ENCODE measurements at regions not wholly inside any gene's neighbourhood (a gene's known extent, or its start where the extent isn't known, plus 50 kb on each side); places are given as distances from the start of the nearest gene placed in this dataset.

- TF ChIP-seq EZH2 (IDR thresholded peaks at IDR 0.05; ENCODE audit: insufficient read depth, poor library complexity, severe bottlenecking) (no peak), EZH2phosphoT487 (IDR thresholded peaks at IDR 0.05; ENCODE audit: insufficient read depth, low read depth) (no peak)
- H3F3A ChIP-seq (ENCODE audit: insufficient read depth), result no peaks in the 10 kb centered on the region
- no peaks in the 10 kb centered on the region for H4K20me1 ChIP-seq (ENCODE audit: insufficient read depth)
- WGBS, 2 experiments (ENCODE audit: low coverage in 1 of 2, low lambda C conversion rate in 2 of 2, missing lambda C conversion rate in 2 of 2), result 82 to 85% methylated on average over 5 of the region's 5 CpGs
- in situ Hi-C loops (cut with MboI), result no loop called here
- no peak overlapping the region for H3K4me2 ChIP-seq (ENCODE audit: unreplicated experiment)
- H3K4me3 ChIP-seq, result no peak overlapping the region
- no peaks in the 10 kb centered on the region for H3K36me3 ChIP-seq (ENCODE audit: low read depth)
- H3K9ac ChIP-seq, result no peak overlapping the region
- no peak for DNase-seq
- no peaks in the 10 kb centered on the region for H3K9me2 ChIP-seq (ENCODE audit: insufficient read depth)
- no peaks in the 10 kb centered on the region for H3K9me3 ChIP-seq (ENCODE audit: low read depth)
- H3K27me3 ChIP-seq (replicated peaks; ENCODE audit: insufficient read depth), result no peaks in the 10 kb centered on the region; the same call in 1 of the 2 replicates
- H3K27ac ChIP-seq, result no peak overlapping the region
- no peak overlapping the region for H2AFZ ChIP-seq
- H3K79me2 ChIP-seq (ENCODE audit: insufficient read depth), result no peaks in the 10 kb centered on the region
- no peaks in the 10 kb centered on the region for H3K4me1 ChIP-seq (ENCODE audit: insufficient read depth)
Observed at GRCh38 chr5:124480964-124481363, 265.5 kb downstream of the ZNF608 start.

- no peak overlapping the region for H2AFZ ChIP-seq
- H3K27ac ChIP-seq, result no peak overlapping the region
- WGBS, 2 experiments (ENCODE audit: low coverage in 1 of 2, low lambda C conversion rate in 2 of 2, missing lambda C conversion rate in 2 of 2), result 77 to 86% methylated on average over 1 of the region's 1 CpG
- in situ Hi-C loops (cut with MboI), result no loop called here
- H3K4me2 ChIP-seq (ENCODE audit: unreplicated experiment), result no peak overlapping the region
- H3K9me2 ChIP-seq (ENCODE audit: insufficient read depth), result no peaks in the 10 kb centered on the region; the same call in 1 of the 2 replicates
- H4K20me1 ChIP-seq (ENCODE audit: insufficient read depth), result no peaks in the 10 kb centered on the region
- no peaks in the 10 kb centered on the region for H3K4me1 ChIP-seq (ENCODE audit: insufficient read depth)
- peaks cover 2% of the 10 kb centered on the region; the same call in 1 of the 2 replicates for H3K27me3 ChIP-seq (replicated peaks; ENCODE audit: insufficient read depth)
- DNase-seq, result no peak
- no peaks in the 10 kb centered on the region for H3F3A ChIP-seq (ENCODE audit: insufficient read depth)
- no peak for TF ChIP-seq EZH2phosphoT487 (IDR thresholded peaks at IDR 0.05; ENCODE audit: insufficient read depth, low read depth)
- TF ChIP-seq EZH2 (IDR thresholded peaks at IDR 0.05; ENCODE audit: insufficient read depth, poor library complexity, severe bottlenecking), result no peak
- H3K9ac ChIP-seq, result no peak overlapping the region
- H3K4me3 ChIP-seq, result no peak overlapping the region
- no peaks in the 10 kb centered on the region for H3K9me3 ChIP-seq (ENCODE audit: low read depth)
- no peaks in the 10 kb centered on the region for H3K36me3 ChIP-seq (ENCODE audit: low read depth)
- no peaks in the 10 kb centered on the region for H3K79me2 ChIP-seq (ENCODE audit: insufficient read depth)
Observed at GRCh38 chr5:124480022-124480421, 266.4 kb downstream of the ZNF608 start.

- 32 to 38% methylated on average over 1 of the region's 1 CpG for WGBS, 2 experiments (ENCODE audit: low coverage in 1 of 2, low lambda C conversion rate in 2 of 2, missing lambda C conversion rate in 2 of 2)
Observed at GRCh38 chr5:124478264-124478663, 268.2 kb downstream of the ZNF608 start.

GRCh38 chr5:124477577-124477976 lies 268.9 kb downstream of the ZNF608 start:
- Histone ChIP-seq H4K20me1 (ENCODE audit: insufficient read depth) (no peaks in the 10 kb centered on the region), H3K9ac (no peak overlapping the region), H3K27me3 (replicated peaks; ENCODE audit: insufficient read depth) (peaks cover 7% of the 10 kb centered on the region; the same call in 1 of the 2 replicates), H3K9me3 (ENCODE audit: low read depth) (no peaks in the 10 kb centered on the region), H2AFZ (no peak overlapping the region), H3K79me2 (ENCODE audit: insufficient read depth) (no peaks in the 10 kb centered on the region), H3K4me2 (ENCODE audit: unreplicated experiment) (no peak overlapping the region), H3F3A (ENCODE audit: insufficient read depth) (no peaks in the 10 kb centered on the region), H3K9me2 (ENCODE audit: insufficient read depth) (no peaks in the 10 kb centered on the region; the same call in 1 of the 2 replicates), H3K4me3 (no peak overlapping the region), H3K27ac (no peak overlapping the region), H3K36me3 (ENCODE audit: low read depth) (no peaks in the 10 kb centered on the region), H3K4me1 (ENCODE audit: insufficient read depth) (no peaks in the 10 kb centered on the region)
- 23 to 30% methylated on average over 2 of the region's 2 CpGs for WGBS, 2 experiments (ENCODE audit: low coverage in 1 of 2, low lambda C conversion rate in 2 of 2, missing lambda C conversion rate in 2 of 2)
- DNase-seq, result no peak
- in situ Hi-C loops (cut with MboI), result no loop called here
- no peak for TF ChIP-seq EZH2phosphoT487 (IDR thresholded peaks at IDR 0.05; ENCODE audit: insufficient read depth, low read depth)
- no peak for TF ChIP-seq EZH2 (IDR thresholded peaks at IDR 0.05; ENCODE audit: insufficient read depth, poor library complexity, severe bottlenecking)

More at GRCh38 chr5:124478264-124478663, 268.2 kb downstream of the ZNF608 start:
- DNase-seq, result no peak
- in situ Hi-C loops (cut with MboI), result no loop called here
- H3K9me2 ChIP-seq (ENCODE audit: insufficient read depth), result no peaks in the 10 kb centered on the region; the same call in 1 of the 2 replicates
- H4K20me1 ChIP-seq (ENCODE audit: insufficient read depth), result no peaks in the 10 kb centered on the region
- H3K27ac ChIP-seq, result no peak overlapping the region
- H3K79me2 ChIP-seq (ENCODE audit: insufficient read depth), result no peaks in the 10 kb centered on the region
- no peaks in the 10 kb centered on the region for H3K9me3 ChIP-seq (ENCODE audit: low read depth)
- peaks cover 7% of the 10 kb centered on the region; the same call in 1 of the 2 replicates for H3K27me3 ChIP-seq (replicated peaks; ENCODE audit: insufficient read depth)
- no peaks in the 10 kb centered on the region for H3K36me3 ChIP-seq (ENCODE audit: low read depth)
- H3K9ac ChIP-seq, result no peak overlapping the region
- H2AFZ ChIP-seq, result no peak overlapping the region
- no peak overlapping the region for H3K4me2 ChIP-seq (ENCODE audit: unreplicated experiment)
- H3K4me3 ChIP-seq, result no peak overlapping the region
- no peak for TF ChIP-seq EZH2phosphoT487 (IDR thresholded peaks at IDR 0.05; ENCODE audit: insufficient read depth, low read depth)
- TF ChIP-seq EZH2 (IDR thresholded peaks at IDR 0.05; ENCODE audit: insufficient read depth, poor library complexity, severe bottlenecking), result no peak
- H3F3A ChIP-seq (ENCODE audit: insufficient read depth), result no peaks in the 10 kb centered on the region
- H3K4me1 ChIP-seq (ENCODE audit: insufficient read depth), result no peaks in the 10 kb centered on the region

GRCh38 chr5:124477062-124477461 lies 269.4 kb downstream of the ZNF608 start:
- H3K9me2 ChIP-seq (ENCODE audit: insufficient read depth), result no peaks in the 10 kb centered on the region; the same call in 1 of the 2 replicates
- no peaks in the 10 kb centered on the region for H3K4me1 ChIP-seq (ENCODE audit: insufficient read depth)
- H2AFZ ChIP-seq, result no peak overlapping the region
- H3K79me2 ChIP-seq (ENCODE audit: insufficient read depth), result no peaks in the 10 kb centered on the region
- no peaks in the 10 kb centered on the region for H4K20me1 ChIP-seq (ENCODE audit: insufficient read depth)
- no peaks in the 10 kb centered on the region for H3K36me3 ChIP-seq (ENCODE audit: low read depth)
- in situ Hi-C loops (cut with MboI), result no loop called here
- H3K27me3 ChIP-seq (replicated peaks; ENCODE audit: insufficient read depth), result peaks cover 7% of the 10 kb centered on the region; the same call in 1 of the 2 replicates
- H3K4me3 ChIP-seq, result no peak overlapping the region
- no peaks in the 10 kb centered on the region for H3F3A ChIP-seq (ENCODE audit: insufficient read depth)
- H3K27ac ChIP-seq, result no peak overlapping the region
- WGBS, 2 experiments (ENCODE audit: low coverage in 1 of 2, low lambda C conversion rate in 2 of 2, missing lambda C conversion rate in 2 of 2), result 65 to 73% methylated on average over 1 of the region's 1 CpG
- H3K9me3 ChIP-seq (ENCODE audit: low read depth), result no peaks in the 10 kb centered on the region
- TF ChIP-seq EZH2phosphoT487 (IDR thresholded peaks at IDR 0.05; ENCODE audit: insufficient read depth, low read depth) (no peak), EZH2 (IDR thresholded peaks at IDR 0.05; ENCODE audit: insufficient read depth, poor library complexity, severe bottlenecking) (no peak)
- no peak overlapping the region for H3K9ac ChIP-seq
- DNase-seq, result no peak
- H3K4me2 ChIP-seq (ENCODE audit: unreplicated experiment), result no peak overlapping the region
